HG02884 (cell line): ENCODE measurements at regions not wholly inside any gene's neighbourhood (a gene's known extent, or its start where the extent isn't known, plus 50 kb on each side); places are given as distances from the start of the nearest gene placed in this dataset.

Source experiments
- ATAC-seq: cut with Tn5 transposase; IDR thresholded peaks from one replicate; pipeline ENCODE4 v1.9.1; 2021; ENCODE audit warnings: mild to moderate bottlenecking, moderate library complexity; ENCODE audit not compliant: unreplicated experiment

DNA sequence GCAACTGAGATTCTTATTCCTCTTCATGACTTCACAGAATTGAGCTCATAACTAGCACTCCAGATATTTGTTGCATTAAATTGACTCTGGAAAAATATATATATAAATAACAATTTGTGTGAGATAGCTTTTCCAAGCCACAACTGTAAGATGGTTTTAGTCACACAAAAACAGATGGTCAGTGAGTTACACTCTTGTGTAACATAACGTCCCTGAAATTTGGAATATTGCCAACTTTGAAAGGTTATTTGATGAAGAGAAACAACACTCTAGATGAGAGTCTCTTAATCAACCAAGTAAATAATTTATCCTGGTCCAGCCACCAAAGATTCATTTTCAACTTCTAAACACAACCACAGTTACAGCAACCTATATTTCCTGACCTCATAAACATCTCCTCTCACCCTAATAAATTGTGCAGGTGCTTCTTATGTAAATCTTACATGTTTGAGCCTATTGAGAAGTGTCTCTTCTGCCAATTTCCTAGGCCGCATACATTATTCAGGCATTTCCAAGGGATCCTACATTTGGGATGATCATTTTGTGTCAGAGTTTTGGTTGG lies 84.9 kb upstream of the ACP3 start:
- no peak for ATAC-seq

DNA sequence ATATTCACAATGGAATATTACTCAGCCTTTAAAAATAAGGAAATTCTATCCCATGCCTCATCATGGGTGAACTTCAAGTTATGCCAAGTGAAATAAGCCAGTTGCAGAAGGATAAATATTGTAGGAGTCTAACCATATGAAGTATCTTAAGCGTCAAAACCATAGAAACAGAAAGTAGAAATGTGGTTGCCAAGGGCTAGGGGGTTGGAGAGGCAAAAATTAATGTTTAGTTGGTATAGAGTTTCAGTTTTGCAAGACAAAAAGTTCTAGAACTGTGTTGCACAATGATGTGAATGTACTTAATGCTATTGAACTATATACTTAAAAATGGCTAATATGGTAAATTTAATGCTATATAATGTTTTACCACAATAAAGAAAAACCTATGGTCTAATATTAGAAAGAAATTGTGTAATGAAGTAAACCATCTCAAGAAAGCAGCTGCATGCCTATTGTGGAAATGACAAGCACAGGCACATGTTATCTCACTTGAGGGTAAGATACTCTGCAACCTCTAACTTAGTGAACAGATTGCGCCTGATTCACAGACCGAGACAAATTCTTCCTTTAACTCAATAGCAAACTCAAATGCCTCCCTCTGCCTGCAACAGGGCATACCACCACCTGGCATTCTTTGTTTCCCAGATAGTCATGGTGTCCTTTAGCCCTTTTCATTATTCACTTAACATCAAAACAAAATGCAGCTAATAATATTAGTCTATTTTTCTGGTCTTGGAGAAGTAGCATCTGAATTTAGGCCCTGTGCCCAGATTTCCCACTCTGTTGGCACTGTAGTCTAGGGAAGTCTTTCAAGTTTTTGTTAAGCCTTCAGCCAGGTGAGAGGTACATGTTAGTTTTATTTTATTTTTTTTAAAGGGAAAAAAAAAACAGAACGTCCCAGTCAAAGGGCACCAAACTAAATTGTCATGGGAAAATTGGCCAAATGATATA lies 80.2 kb upstream of the ACP3 start:
- no peak for ATAC-seq

GRCh38 chr3:132237652-132238032 lies 79.6 kb upstream of the ACP3 start:
- no peak for ATAC-seq

DNA sequence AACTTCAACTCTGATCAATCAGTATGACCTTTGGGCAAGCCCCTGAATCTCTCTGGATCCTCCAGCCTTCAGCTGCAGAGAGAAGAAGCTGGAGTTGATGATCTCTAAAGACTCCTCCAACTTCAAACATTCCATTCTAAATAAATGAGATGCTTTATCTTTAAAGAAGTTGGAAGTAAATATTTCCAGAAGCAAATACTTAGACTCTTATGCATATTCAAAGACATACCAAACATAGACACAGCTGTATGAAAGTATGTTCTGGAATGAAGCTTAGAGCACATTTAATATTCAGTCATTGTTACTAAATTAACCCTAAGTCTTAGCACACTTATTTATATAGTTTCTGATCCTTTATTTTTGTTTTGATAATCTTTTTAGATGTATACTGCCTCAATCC lies 77.6 kb upstream of the ACP3 start:
- ATAC-seq = no peak

GRCh38 chr3:132241776-132242514 lies 75.3 kb upstream of the ACP3 start:
- no peak for ATAC-seq

DNA sequence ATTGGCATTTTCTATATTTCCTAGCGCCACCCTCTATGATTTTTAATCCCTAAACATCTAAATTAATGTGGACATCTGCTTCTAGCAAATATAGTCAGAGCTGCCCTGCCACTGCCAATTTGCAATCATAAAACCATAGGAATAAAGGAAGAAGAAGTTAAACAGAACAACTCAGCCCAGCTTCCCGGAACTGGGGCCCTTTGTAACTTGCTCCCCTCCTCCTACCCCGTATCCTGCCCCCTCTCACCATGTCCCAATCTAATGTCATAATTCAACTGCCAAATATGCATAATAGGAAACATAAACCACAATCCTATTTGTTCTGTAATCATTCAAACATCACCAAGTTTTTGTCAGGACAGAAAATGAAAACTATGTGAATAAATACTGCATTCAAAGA lies 74.4 kb upstream of the ACP3 start:
- no peak for ATAC-seq

DNA sequence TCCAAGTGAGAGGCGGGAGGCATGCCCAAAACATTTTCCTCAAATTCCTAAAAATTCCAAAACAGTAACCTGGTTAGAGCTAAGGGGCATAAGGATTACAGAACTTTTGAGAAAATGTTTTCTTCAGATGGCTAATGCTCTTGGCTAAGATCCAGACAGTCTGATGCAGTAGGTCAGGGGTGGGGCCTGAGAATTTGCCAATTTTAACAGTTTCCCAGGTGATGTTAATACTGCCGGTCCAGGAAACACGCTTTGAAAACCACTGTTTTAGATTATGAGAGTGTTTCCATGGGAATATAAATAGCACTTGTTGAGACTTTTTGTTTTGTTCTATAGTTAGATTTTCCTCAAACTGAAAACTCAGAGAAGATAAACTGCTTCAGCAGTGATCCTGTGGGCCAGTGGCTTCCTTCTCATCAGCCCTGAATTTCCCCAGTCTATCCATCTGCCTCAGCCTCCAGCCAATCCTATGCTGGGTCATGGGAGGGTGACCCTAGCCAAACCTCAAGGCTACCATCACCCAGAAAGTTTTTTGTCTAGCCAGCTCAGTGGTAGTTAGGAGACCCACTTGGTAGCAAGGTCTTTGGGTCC lies 71.6 kb upstream of the ACP3 start:
- no peak for ATAC-seq

GRCh38 chr3:132246212-132246611 lies 71.0 kb upstream of the ACP3 start:
- no peak for ATAC-seq

GRCh38 chr3:132247211-132247610 lies 70.0 kb upstream of the ACP3 start:
- no peak for ATAC-seq

DNA sequence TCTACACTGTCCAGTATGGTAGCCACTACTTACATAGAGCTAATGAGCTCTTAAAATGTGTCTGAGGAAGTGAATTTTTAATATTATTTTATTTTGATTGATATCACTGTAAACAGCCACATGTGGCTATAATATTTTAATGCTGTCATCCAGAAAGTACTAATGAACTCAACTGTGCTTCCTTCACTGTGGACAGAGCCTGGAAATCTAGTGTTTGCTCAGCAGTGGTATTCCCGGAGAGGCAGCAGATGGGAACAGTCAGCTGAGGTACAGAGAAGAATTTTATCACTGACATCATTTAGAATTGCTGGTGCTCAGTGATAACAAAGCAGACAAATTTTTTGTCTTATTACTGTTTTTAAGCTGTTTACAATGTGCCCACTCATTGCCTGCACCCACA lies 68.7 kb upstream of the ACP3 start:
- ATAC-seq = no peak

DNA sequence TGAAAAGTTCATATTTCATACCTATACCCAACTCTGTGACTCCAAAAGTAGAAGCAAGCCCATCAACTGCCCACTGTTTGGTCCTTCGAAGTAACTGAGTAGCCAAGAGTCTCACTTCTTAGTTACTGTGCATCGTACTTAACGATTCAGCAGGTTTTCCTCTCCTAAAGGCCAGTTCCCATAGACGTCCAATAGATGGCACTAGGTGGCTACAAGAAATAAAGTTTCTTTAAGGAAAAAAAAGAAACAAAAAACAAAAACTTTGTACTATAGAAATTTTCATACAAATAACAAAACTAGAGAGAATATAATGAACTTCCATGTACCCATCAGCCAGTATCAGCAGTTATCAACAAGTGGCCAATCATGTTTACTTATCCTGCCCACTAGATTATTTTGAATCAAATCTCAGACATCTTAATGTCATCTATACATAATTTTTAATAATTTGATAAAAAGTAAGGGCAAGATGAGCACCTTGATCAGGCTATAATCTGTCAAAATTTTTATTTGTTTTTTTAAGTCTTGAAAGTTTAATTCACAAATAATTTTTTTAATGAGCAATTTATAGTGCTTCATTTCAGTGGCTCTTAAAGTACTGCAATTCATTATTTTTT lies 63.8 kb upstream of the ACP3 start:
- no peak for ATAC-seq

GRCh38 chr3:132254076-132254755 lies 63.0 kb upstream of the ACP3 start:
- ATAC-seq = no peak

- no peak for ATAC-seq
Measured at GRCh38 chr3:132255041-132255745, 62.0 kb upstream of the ACP3 start.

GRCh38 chr3:132256989-132257388 lies 60.2 kb upstream of the ACP3 start:
- no peak for ATAC-seq

DNA sequence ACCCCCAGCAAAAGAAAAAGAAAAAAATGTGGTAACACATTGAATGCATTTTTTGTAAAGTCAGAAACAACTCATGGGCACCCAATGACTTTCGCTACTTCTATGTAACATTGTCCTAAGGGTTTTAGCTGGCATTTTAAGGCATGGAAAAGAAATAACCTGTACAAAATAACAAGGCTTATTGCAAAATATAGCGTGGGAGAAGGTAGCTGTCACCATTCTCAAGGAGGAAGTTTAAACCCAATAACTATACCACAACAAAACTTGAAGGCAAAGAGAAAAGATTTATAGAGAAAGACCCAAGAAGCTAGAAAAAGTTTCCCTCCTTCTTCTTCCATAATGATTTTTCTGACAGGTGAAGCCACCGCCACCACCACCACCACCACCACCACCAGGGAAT lies 55.7 kb upstream of the ACP3 start:
- no peak for ATAC-seq

- no peak for ATAC-seq
Measured at GRCh38 chr3:132262305-132262704, 54.9 kb upstream of the ACP3 start.

DNA sequence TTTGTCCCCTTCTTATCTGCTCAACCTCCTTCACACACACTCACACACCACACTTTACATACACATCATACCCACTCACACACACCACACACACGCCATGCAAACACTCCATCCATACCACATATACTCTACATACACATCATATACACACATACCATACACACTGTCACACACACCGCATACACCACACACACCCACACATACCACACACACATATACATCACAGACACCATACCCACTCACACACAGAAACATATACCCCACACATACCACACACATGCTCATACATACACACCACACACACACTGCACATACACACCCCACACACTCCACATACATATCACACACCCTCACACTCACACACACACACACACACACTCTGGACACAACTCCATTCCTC lies 54.3 kb upstream of the ACP3 start:
- no peak for ATAC-seq

DNA sequence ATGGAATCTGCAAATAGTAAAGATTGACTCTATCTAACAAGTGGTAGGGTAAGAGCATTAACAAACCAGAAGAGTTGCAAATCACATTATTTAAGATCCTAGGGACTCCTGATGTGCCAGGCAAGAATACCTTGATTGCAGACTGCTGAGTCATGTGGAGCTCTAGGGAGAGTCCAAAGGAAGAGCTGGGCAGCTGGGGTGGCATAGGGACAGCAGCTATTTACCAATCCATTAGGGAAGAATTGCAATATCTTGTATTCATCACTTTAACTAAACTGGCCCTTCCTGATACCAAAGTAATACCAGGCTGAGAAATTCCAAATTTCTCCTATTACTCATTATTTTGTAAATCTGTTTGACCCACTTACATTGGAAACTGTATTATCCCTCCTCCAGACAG lies 52.2 kb upstream of the ACP3 start:
- no peak for ATAC-seq

GRCh38 chr3:132265488-132265887 lies 51.7 kb upstream of the ACP3 start:
- ATAC-seq = no peak
